ENCODE measurements at regions not wholly inside any gene's neighbourhood (a gene's known extent, or its start where the extent isn't known, plus 50 kb on each side); places are given as distances from the start of the nearest gene placed in this dataset.
A peak's percentile ranks its signal among the peaks of the same experiment; 100 is the strongest.

- H3K27ac Mint-ChIP-seq (ENCODE audit: unreplicated experiment) = no peak overlapping the region
- CTCF ChIA-PET = no interaction called here
- DNase-seq = no peak
These were observed 101.0 kb downstream of the SNX19 start for GRCh38 chr11:130815097-130815802.

GRCh38 chr11:130815956-130816355, 100.3 kb downstream of the SNX19 start:
- Mint-ChIP-seq H3K9me3 (ENCODE audit: low read depth, unreplicated experiment) (no peaks in the 10 kb centered on the region), H3K36me3 (ENCODE audit: insufficient read depth, unreplicated experiment) (no peaks in the 10 kb centered on the region), H3K27me3 (ENCODE audit: unreplicated experiment) (peaks cover 8% of the 10 kb centered on the region), H3K27ac (ENCODE audit: unreplicated experiment) (no peak overlapping the region), H3K4me1 (ENCODE audit: low read depth, unreplicated experiment) (peaks cover 29% of the 10 kb centered on the region), H3K4me3 (ENCODE audit: low read depth, unreplicated experiment) (no peak overlapping the region)
- CTCF ChIA-PET = no interaction called here
- no peak for TF ChIP-seq CTCF (IDR thresholded peaks at IDR 0.05; ENCODE audit: unreplicated experiment)
- no TSS peak for BruUV-seq (replicated peaks)
- DNase-seq = no peak
- intact Hi-C loops (cut with micrococcal nuclease; ENCODE audit: unreplicated experiment) = loop anchor here (10.0 kb wide), 1 partner anchor 181 kb away; no protein-coding TSS in a partner anchor

More at GRCh38 chr11:130815097-130815802, 101.0 kb downstream of the SNX19 start:
- no peak for TF ChIP-seq CTCF (IDR thresholded peaks at IDR 0.05; ENCODE audit: unreplicated experiment)
- no TSS peak for BruUV-seq (replicated peaks)
- Mint-ChIP-seq H3K36me3 (ENCODE audit: insufficient read depth, unreplicated experiment) (no peaks in the 10 kb centered on the region), H3K27me3 (ENCODE audit: unreplicated experiment) (peaks cover 8% of the 10 kb centered on the region), H3K9me3 (ENCODE audit: low read depth, unreplicated experiment) (no peaks in the 10 kb centered on the region), H3K4me1 (ENCODE audit: low read depth, unreplicated experiment) (peaks cover 29% of the 10 kb centered on the region), H3K4me3 (ENCODE audit: low read depth, unreplicated experiment) (no peak overlapping the region)
- intact Hi-C loops (cut with micrococcal nuclease; ENCODE audit: unreplicated experiment) = loop anchor here (10.0 kb wide), 1 partner anchor 180 kb away; no protein-coding TSS in a partner anchor

GRCh38 chr11:130816546-130817329, 99.5 kb downstream of the SNX19 start:
- H3K9me3 Mint-ChIP-seq (ENCODE audit: low read depth, unreplicated experiment) = no peaks in the 10 kb centered on the region
- no peak for TF ChIP-seq CTCF (IDR thresholded peaks at IDR 0.05; ENCODE audit: unreplicated experiment)
- DNase-seq = peak; percentile 15
- peaks cover 29% of the 10 kb centered on the region for H3K4me1 Mint-ChIP-seq (ENCODE audit: low read depth, unreplicated experiment)
- no peak overlapping the region for H3K27ac Mint-ChIP-seq (ENCODE audit: unreplicated experiment)
- CTCF ChIA-PET = interaction anchor here (0.6 kb wide), 1 partner anchor 9 kb away, joined by 3 read pairs; no protein-coding TSS in a partner anchor
- H3K27me3 Mint-ChIP-seq (ENCODE audit: unreplicated experiment) = peaks cover 8% of the 10 kb centered on the region
- no peaks in the 10 kb centered on the region for H3K36me3 Mint-ChIP-seq (ENCODE audit: insufficient read depth, unreplicated experiment)
- no peak overlapping the region for H3K4me3 Mint-ChIP-seq (ENCODE audit: low read depth, unreplicated experiment)
- intact Hi-C loops (cut with micrococcal nuclease; ENCODE audit: unreplicated experiment) = loop anchor here (10.0 kb wide), 1 partner anchor 182 kb away; no protein-coding TSS in a partner anchor
- no TSS peak for BruUV-seq (replicated peaks)

GRCh38 chr11:130817330-130817944, 98.8 kb downstream of the SNX19 start:
- no peak for TF ChIP-seq CTCF (IDR thresholded peaks at IDR 0.05; ENCODE audit: unreplicated experiment)
- H3K36me3 Mint-ChIP-seq (ENCODE audit: insufficient read depth, unreplicated experiment) = no peaks in the 10 kb centered on the region
- H3K27me3 Mint-ChIP-seq (ENCODE audit: unreplicated experiment) = peaks cover 3% of the 10 kb centered on the region
- H3K27ac Mint-ChIP-seq (ENCODE audit: unreplicated experiment) = no peak overlapping the region
- CTCF ChIA-PET = interaction anchor here (0.6 kb wide), 1 partner anchor 9 kb away, joined by 3 read pairs; no protein-coding TSS in a partner anchor
- no peak overlapping the region for H3K4me3 Mint-ChIP-seq (ENCODE audit: low read depth, unreplicated experiment)
- DNase-seq = no peak
- intact Hi-C loops (cut with micrococcal nuclease; ENCODE audit: unreplicated experiment) = loop anchor here (10.0 kb wide), 1 partner anchor 183 kb away; no protein-coding TSS in a partner anchor
- H3K9me3 Mint-ChIP-seq (ENCODE audit: low read depth, unreplicated experiment) = no peaks in the 10 kb centered on the region
- no TSS peak for BruUV-seq (replicated peaks)
- H3K4me1 Mint-ChIP-seq (ENCODE audit: low read depth, unreplicated experiment) = peaks cover 29% of the 10 kb centered on the region

Measured in Calu3 (cell line).